ENCODE measurements at regions not wholly inside any gene's neighbourhood (a gene's known extent, or its start where the extent isn't known, plus 50 kb on each side); places are given as distances from the start of the nearest gene placed in this dataset.

- no peaks in the 10 kb centered on the region for H3K36me3 ChIP-seq (ENCODE audit: control insufficient read depth in 4 of 4, insufficient read depth in 3 of 4, low read depth in 1 of 4, low read length in 3 of 4)
- H3K4me1 ChIP-seq (ENCODE audit: control insufficient read depth in 4 of 4, insufficient read depth in 4 of 4, low read length in 3 of 4): no peaks in the 10 kb centered on the region
- 73% methylated on average over 6 of the region's 6 CpGs for WGBS
- H3K9ac ChIP-seq (ENCODE audit: low read depth in 1 of 2, low read length in 2 of 2): no peak overlapping the region
- DNase-seq (ENCODE audit: low spot score): no peak
- peaks cover 0 to 8% (median 0%) of the 10 kb centered on the region in 4 donors for H3K27me3 ChIP-seq (ENCODE audit: control insufficient read depth in 4 of 4, insufficient read depth in 4 of 4, low read length in 3 of 4)
- H3K4me3 ChIP-seq (ENCODE audit: low read depth in 1 of 3, low read length in 3 of 3): no peak overlapping the region
- TF ChIP-seq REST (IDR thresholded peaks at IDR 0.05): no peak
- no peak for TF ChIP-seq JUND (IDR thresholded peaks at IDR 0.05)
- no peak for TF ChIP-seq CTCF (IDR thresholded peaks at IDR 0.05; ENCODE audit: low read depth, low read length, missing input control)
- no peak for TF ChIP-seq RXRA (IDR thresholded peaks at IDR 0.05)
- no peak for TF ChIP-seq ATF3 (IDR thresholded peaks at IDR 0.05)
- TF ChIP-seq FOXA1 (IDR thresholded peaks at IDR 0.05): no peak
- no peak for TF ChIP-seq HNF4G (IDR thresholded peaks at IDR 0.05)
- no peak overlapping the region for H3K27ac ChIP-seq (ENCODE audit: low read depth in 1 of 2, low read length in 2 of 2)
- H3K9me3 ChIP-seq (ENCODE audit: control insufficient read depth in 4 of 4, low read length in 3 of 4): no peaks in the 10 kb centered on the region
Measured at GRCh38 chr10:128336401-128336800, 210.2 kb upstream of the MKI67 start.

- 64% methylated on average over 7 of the region's 7 CpGs for WGBS
- no peak for TF ChIP-seq MAX (IDR thresholded peaks at IDR 0.05)
- TF ChIP-seq YY1 (IDR thresholded peaks at IDR 0.05): no peak
- TF ChIP-seq FOXA1 (IDR thresholded peaks at IDR 0.05): no peak
- no peak for TF ChIP-seq CTCF (IDR thresholded peaks at IDR 0.05; ENCODE audit: low read depth, low read length, missing input control)
- TF ChIP-seq TAF1 (conservative IDR thresholded peaks at IDR 0.05): no peak
- TF ChIP-seq EGR1 (IDR thresholded peaks at IDR 0.05; ENCODE audit: low read depth in 2 of 2): no peak
- no peak for TF ChIP-seq RAD21 (IDR thresholded peaks at IDR 0.05)
- no peak for TF ChIP-seq ATF3 (IDR thresholded peaks at IDR 0.05)
- no peak for TF ChIP-seq GABPA (IDR thresholded peaks at IDR 0.05 in 1 of 2, conservative IDR thresholded peaks at IDR 0.05 in 1 of 2)
- TF ChIP-seq REST (IDR thresholded peaks at IDR 0.05): no peak
- no peak for TF ChIP-seq RXRA (IDR thresholded peaks at IDR 0.05)
- no peak for TF ChIP-seq HNF4A (conservative IDR thresholded peaks at IDR 0.05)
- TF ChIP-seq HNF4G (IDR thresholded peaks at IDR 0.05): no peak
- TF ChIP-seq SP1 (IDR thresholded peaks at IDR 0.05): no peak
- TF ChIP-seq NR2F2 (IDR thresholded peaks at IDR 0.05): no peak
- no peak for TF ChIP-seq JUND (IDR thresholded peaks at IDR 0.05)
- no peak for TF ChIP-seq FOXA2 (IDR thresholded peaks at IDR 0.05)
- Histone ChIP-seq H3K27me3 (ENCODE audit: control insufficient read depth in 4 of 4, insufficient read depth in 4 of 4, low read length in 3 of 4) (peaks cover 0 to 10% (median 0%) of the 10 kb centered on the region in 4 donors), H3K36me3 (ENCODE audit: control insufficient read depth in 4 of 4, insufficient read depth in 3 of 4, low read depth in 1 of 4, low read length in 3 of 4) (no peaks in the 10 kb centered on the region), H3K9ac (ENCODE audit: low read depth in 1 of 2, low read length in 2 of 2) (no peak overlapping the region), H3K9me3 (ENCODE audit: control insufficient read depth in 4 of 4, low read length in 3 of 4) (no peaks in the 10 kb centered on the region), H3K4me3 (ENCODE audit: low read depth in 1 of 3, low read length in 3 of 3) (no peak overlapping the region), H3K27ac (ENCODE audit: low read depth in 1 of 2, low read length in 2 of 2) (no peak overlapping the region), H3K4me1 (ENCODE audit: control insufficient read depth in 4 of 4, insufficient read depth in 4 of 4, low read length in 3 of 4) (no peaks in the 10 kb centered on the region)
- DNase-seq (ENCODE audit: low spot score): no peak
Measured at GRCh38 chr10:128337860-128338378, 211.7 kb upstream of the MKI67 start.

Measured in liver (tissue), 8 donors.